SHP77 treated with DMSO at 0.1 percent for 48 hours (cell line): ENCODE measurements at regions not wholly inside any gene's neighbourhood (a gene's known extent, or its start where the extent isn't known, plus 50 kb on each side); places are given as distances from the start of the nearest gene placed in this dataset.
"Not testable (repeated sequence)": the region's sequence is repeated elsewhere in the genome, so short reads cannot be mapped to it uniquely, and the experiment has no call there.

Source experiments
- DNase-seq: peaks from one replicate; lab custom pipeline; 2025; lab: John Stamatoyannopoulos, UW

DNA sequence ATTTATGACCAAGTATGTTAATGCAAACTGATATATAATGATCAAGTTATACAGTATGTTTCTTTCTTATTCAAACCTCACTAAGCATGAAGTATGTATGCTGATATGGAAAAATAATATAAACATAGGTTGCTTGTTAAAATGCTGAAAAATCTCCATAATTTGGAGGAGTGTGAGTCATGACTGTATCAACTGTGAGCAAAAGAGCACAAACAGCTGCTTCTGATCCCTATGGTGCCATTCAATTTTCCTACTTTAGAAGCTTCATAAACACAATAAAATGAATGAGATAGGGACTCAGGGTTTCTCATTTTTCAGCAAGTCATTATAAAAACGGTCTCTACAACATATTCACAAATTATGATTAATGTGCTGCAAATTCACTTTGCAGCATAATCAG lies 129.9 kb upstream of the TFPI start:
- no peak for DNase-seq

DNA sequence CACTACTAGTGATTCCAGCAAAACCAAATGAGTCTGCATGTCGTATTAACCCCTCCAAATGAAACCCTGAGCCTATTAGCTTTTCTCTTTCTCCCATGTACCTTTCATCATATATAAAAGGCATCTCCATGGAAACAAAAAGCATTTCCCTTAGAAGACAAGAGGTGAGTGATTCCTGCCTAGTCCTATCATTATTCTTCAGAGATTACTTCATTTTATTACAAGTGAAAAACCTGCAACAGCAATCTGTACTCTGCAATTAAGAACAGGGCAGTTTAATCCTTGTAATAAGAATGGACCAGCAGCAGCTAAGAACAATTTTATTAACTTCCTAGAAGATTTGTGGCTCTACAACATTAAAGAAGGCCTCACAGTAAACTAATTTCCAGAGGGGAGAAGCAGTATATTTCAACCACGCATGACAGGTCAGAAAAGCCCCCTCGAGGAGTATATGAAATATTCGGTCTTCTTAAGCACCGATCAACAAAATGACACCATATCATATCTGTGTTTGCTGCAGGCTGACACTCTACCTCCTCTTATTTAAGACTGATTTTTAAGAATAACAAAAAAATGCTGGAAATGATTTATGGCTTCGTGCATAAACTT lies 132.3 kb upstream of the TFPI start:
- DNase-seq = no peak

DNA sequence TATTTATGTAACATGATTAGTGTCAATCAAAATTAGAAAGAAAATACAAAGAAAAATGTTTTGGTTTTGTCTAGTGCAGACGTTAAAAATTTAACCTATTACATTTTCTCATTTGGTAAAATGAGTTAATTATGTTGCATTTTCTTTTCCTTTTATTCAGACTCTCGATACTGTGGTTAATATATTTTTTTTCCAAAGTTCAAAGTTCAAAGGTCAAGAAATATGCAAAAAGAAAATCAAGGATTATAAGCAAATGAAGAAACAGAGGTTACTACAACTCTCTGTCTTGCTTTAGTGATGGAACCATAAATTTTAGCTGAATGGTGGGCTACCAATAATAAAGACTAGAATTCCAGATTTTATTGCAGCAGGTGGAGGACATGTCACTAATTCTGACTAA lies 133.3 kb upstream of the TFPI start:
- no peak for DNase-seq

DNA sequence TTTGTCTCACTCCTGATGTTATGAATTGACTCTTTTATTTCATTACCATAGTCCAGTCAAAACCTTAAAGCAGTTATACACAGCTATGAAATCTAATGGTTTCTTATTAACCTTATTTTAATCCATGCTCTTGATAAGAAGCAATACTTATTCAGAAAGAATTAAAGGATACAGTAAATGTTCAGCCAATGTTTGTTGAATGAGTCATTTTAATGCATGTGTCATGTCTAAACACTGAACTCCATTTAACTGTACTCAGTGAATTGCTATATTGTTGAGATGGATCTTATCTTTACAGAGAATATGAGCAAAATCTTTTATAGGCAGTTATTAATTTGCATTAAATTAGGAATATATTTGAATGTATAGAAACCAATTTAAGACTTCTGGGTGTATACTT lies 135.1 kb upstream of the TFPI start:
- no peak for DNase-seq

DNA sequence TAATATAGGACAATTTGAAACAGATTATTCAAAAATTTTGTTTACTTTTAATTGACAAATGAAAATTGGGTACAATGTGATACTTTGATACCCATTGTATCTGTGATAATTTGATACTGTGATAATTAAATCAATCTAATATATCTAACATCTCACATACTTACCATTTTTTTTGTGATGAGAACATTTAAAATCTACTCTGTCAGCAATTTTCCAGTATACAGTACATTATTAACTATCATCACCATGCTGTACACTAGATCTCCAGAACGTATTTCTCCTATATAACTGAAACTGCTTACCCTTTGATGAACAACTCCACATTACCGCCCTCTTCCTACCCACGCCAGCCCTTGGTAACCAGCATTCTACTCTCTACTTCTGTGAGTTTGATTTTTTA lies 139.7 kb upstream of the TFPI start:
- no peak for DNase-seq

DNA sequence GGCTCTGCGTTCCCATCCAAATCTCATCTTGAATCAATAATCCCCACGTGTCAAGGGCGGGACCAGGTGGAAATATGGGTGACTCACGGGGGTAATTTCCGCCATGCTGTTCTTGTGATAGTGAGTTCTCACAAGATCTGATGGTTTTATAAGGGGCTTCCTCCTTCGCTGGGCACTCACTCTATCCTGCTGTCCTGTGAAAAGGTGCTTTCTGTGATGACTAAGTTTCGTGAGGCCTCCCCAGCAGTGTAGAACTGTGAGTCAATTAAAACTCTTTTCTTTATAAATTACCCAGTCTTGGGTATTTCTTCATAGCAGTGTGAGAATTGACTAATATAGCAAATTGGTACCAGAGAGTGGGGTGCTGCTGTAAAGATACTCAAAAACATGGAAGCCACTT lies 142.4 kb upstream of the TFPI start:
- not testable (repeated sequence) for DNase-seq

DNA sequence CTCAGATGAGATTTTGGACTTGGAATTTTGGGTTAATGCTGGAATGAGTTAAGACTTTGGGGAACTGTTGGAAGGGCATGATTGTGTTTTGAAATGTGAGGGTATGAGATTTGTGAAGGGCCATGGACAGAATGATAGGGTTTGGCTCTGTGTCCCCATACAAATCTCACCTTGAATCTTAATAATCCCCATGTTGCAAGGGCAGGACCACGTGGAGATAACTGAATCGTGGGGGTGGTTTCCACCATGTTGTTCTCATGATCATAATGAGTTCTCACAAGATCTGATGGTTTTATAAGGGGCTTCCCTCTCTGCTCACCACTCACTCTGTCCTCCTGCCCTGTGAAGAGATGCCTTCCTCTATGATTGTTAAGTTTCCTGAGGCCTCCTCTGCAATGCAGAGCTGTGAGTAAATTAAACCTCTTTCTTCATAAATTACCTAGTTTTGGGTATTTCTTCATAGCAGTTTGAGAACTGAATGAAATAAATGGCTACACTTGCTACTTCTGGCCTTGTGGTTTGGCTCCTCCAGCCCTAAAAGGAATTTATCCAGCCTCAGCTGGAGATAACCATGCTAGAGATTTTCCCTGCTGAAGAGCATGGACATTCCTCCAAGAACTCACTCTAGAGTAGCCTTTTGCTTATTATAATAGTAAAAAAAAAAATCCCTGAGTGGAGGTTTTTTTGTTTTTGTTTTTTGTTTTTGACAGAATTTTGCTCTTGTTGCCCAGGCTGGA lies 144.3 kb upstream of the TFPI start:
- DNase-seq = no peak

DNA sequence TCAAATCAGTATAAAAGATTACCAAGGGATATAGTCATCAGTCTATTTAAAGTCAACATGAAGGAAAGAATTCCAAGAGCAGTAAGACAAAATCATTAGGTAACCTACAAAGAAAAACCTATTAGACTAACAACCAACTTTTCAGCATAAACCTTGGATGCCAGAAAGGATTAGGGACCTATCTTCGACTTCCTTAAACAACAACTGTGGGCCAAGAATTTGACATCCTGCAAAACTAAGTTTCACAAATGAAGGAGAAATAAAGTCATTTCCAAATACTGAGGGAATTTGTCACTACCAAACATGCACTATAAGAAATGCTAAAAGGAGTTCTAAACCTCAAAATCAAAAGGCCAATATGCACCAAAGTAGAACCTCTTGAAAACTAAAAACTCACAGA lies 147.9 kb upstream of the TFPI start:
- DNase-seq = no peak

DNA sequence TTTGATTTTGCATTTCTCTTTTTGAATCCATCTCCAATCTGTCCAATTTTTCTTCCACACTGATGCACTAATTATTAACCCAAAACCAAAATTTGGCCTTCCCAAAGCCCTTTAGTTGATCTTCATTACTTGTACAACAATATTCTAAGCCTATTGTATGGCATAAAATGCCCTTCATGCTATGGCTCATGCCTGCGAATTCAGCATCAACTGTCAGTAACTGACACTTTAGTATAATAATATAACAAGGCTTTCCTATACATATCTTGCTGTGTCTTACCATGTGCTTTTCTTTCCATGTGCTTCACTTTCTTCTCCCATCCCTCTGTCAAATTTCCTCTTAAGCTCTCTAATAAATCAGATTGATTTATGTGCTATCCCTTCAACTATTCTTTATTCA lies 154.0 kb upstream of the TFPI start:
- no peak for DNase-seq

DNA sequence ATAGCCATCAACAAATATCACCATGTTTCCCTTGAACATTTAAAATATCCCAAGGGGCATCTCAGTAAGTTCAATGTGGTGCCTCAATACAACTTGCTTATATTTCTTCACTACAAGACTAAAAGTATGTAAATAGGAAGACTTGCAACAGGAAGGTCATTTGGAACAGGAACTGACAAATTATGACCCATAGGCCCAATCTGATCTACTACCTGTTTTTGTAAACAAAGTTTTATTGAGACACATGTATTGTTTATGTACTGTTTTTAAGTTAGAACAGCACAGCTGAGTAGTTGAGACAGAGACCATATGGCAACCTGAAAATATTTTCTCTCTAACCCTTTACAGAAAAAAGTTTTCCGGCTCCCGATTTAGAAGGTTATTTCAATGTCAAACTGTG lies 154.8 kb upstream of the TFPI start:
- no peak for DNase-seq

DNA sequence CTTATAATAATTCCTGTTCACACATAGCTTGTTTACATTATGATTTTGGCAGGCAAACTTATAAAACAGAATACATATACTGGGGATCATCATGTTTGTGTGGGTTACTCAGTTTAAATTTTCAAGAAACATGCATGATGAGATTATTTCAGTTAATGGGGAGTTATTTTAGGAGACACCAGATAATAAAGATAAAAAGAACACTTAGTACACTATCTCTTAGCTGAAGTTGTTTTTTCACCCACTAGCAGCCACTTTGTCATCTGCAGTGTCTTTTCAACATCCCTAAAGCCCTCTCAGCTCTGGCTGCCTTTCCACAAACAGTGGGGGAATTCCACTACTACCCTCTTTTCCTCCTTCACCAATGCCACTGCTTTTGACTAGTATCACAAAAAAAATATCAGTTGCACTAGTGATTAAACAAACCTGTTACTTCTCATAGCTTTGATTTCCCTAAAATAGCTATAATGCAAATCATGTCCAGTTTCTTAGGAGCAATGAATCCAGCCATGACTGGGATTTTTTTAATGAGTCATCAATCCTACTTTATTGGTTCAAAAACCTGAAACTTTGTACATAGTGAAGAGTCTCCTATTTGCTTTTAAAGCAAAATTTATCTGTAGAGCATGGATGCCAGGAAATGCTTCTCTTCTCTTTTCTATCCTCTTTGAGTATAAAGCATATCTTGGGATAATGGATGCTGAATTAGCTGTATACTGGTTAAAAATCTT lies 156.7 kb upstream of the TFPI start:
- DNase-seq = no peak

DNA sequence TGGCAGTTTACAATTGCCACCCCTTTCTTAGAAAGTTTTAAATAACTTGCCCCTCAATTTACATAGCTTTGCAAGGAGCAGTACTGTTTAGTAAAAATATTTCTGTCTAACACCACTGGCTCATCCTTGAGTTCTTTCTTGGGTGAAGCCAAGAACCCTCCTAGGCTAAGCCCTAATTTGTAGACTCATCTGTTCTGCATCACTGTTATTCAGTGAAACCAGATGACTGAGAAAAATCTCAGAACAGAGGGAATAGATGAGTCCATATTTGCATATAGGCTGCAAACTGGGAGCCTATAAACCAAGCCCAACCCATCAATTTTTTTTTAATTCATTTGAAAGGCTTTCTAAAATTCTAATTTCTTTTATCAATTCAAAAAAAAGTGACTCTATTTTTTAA lies 161.4 kb upstream of the TFPI start:
- no peak for DNase-seq

DNA sequence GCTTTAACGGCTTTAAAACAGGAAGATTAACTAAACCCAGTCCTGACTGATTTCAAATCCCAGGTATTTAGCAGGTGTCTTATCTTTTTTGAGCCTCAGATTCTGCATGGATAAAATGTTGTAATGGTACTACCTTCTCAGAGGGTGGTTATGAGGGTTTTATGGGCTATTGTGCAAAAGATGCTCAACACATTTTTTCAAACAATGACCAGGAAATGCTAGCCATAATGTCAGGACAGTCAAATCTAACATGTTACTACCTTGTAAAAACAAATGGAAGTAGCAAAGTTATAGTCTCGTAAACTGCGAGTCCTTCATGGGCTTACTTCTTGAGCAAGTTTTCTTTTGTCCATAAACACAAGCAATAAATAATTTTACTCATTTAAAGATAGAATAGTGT lies 162.1 kb upstream of the TFPI start:
- no peak for DNase-seq

DNA sequence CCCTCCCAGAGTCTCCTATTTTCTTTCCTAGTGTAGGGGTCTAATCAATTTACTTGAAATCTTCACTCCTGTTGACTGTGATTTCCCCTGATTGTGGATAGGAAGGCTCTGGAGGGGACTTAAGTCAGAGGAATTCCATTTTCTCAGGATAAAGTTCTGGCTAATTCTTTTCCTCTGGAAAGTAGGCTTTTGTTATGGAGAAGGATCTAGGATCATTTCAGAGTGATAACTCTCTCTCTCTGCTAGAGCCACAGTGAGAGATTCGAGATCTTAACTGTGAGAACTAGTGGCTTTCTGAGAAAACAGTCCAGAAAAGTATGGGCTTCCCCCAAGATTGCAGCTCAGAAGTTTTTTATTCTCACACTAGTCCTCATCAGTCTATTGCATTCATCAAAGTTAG lies 163.9 kb upstream of the TFPI start:
- no peak for DNase-seq

DNA sequence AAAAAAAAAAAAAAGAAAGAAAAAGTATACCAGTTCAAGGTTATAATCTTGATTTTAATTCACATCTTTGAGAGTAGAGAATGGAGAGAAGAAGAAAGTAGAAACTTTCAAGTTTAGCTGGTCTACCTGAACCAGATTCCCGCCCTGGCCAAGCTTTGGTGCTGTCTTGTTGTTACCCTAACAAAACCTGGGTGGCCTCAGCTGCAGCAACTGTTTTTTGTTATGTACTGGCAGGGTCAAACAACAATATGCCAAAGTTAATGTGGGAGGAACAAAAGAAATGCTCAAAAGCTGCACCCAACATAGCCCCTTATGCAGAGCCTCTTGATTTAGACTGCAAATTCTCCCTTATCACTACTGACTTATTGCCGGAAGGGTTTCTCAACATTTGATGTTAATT lies 165.3 kb upstream of the TFPI start:
- DNase-seq = no peak

DNA sequence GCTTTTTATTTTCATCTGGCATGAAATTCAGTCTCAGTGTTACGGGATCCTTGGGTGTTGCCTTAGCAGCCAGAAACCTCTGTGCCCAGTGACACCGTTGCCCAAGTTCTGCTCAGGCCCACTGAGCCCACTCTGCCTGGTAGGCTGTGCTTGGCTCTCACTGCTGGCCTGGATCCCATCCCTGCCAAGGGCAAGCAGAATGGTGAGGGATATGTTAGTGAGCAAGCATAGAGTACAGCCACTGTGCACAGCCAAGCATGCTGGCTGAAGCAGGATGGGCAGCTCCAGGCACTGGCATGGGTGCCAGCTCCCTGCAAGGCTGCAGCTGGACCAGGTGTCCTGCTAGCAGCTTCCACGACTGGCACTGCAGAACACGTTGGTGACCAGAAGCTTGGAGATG lies 194.7 kb upstream of the TFPI start:
- no peak for DNase-seq

DNA sequence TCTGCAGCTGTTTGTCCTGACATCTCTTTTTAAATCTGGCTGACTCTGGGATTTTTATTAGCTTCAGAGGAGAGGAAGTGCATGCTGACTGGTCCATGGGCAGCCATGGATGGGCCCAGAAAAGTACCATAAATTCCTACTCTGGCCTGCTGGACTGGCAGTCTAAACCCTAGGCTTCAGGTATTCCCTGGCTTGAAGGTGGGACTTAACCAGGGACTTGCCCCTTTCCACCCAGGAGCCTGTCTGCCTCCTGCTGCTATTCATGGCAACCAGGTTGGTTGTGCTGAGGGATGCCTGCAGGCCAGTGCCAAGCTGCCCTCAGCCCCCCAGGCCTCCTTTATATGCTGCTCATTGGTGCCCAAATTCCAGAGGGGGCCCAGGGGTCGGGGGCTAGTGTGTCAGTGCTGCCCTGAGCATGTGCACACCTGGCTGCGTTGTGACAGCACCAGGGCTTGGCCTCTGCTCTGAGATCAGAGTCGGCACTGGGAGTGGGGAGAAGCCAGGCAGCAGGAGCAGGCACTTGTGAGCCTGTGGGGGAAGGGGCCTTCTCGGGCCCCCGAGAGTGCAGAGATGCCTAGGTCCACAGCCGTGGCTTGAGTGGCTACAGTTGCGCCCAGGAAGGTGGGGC lies 195.7 kb upstream of the TFPI start:
- no peak for DNase-seq

DNA sequence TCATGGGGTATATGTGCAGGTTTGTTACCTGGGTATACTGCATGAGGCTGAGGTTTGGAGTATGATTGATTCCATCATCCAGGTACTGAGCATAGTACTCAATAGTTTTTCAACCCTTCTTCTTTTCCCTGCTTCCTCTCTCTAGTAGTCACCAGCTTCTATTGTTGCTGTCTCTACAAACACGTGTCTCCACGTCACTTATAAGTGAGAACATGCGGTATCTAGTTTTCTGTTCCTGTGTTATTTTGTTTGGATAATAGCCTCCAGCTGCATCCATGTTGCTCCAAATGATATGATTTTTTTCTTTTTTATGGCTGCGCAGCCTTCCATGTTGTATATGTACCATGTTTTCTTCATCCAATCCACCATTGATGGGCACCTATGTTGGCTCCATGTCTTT lies 214.8 kb upstream of the TFPI start:
- no peak for DNase-seq

DNA sequence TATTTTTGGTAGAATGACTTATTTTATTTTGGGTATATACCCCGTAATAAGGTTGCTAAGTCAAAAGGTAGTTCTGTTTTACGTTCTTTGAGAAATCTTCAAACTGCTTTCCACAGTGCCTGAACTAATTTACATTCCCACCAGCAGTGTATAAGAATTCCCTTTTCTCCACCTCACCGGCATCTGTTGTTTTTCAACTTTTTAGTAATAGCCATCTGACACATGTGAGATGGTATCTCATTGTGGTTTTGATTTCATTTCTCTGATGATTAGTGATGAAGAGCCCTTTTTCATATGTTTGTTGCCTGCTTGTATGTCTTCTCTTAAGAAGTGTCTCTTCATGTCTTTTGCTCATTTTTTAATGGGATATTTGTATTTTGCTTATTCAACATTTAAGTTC lies 215.2 kb upstream of the TFPI start:
- DNase-seq = no peak

DNA sequence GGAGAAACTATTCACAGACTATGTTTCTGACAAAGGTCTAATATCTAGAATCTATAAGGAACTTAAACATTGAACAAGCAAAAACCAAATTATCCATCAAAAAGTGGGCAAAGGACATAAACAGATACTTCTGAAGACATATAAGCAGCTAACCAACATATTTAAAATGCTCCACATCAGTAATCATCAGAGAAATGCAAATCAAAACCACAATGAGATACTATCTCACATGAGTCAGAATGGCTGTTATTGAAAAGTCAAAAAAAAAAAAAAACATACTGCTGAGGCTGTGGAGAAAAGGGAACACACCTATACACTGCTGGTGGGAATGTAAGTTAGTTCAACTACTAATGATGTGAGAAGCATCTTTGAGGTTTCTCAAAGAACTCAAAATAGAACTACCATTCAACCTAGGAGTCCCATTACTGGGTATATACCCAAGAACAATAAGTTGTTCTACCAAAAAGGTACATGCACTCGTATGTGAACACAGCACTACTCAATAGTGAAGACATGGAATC lies 220.4 kb upstream of the TFPI start:
- no peak for DNase-seq

DNA sequence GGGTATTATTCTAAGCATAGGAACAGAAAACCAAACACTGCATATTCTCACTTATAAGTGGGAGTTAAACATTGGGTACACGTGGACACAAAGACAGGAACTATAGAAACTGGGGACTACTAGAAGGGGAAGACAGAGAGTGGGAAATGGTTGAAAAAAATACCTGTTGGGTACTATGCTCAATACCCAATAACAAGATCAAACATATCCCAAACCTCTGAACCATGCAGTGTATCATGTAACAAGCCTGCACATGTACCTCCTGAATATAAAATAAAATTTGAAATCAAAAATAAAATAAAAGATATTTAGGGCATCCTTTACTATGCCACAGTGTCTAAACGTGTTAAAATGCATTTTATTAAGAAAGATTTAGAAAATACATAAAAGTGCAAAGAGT lies 221.0 kb upstream of the TFPI start:
- DNase-seq = no peak

DNA sequence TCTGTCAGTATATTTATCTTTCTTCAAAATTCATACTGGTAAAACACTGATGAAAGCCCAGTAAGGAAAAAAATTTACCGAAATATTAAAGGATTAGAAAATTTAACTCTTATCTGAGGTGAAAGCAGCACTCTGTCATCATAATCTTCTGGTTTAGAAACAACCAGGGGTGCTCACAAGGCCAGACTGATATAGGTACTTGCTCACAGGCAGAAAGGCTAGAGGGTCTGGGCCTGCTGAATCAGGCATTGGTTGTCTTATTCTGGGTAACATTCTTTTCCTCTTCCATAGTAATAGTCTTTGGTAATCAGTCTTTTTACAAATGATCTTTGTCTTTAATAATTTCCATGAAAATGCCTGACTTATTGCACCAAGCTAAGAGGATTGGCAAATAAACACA lies 221.4 kb upstream of the TFPI start:
- no peak for DNase-seq

DNA sequence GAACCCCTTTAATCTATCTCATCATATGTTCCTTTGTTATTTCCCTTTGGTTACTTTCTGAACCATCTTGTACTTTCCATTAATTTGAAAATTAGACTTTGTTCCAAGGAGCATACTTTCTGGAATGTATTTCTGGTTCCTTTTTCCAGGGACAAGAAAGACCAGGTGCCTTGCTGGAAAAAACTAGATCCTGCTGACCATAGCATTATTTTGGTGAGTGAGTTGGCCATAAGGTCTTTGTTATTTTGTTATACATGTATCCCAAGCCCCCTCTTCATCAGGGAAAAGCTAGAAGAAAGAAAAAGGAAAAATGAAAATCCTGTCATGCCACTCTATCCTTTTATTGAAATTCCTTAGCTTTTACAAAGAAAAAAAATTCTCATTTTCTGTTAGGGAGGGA lies 228.1 kb upstream of the TFPI start:
- no peak for DNase-seq
